ENCODE measurements at regions not wholly inside any gene's neighbourhood (a gene's known extent, or its start where the extent isn't known, plus 50 kb on each side); places are given as distances from the start of the nearest gene placed in this dataset.
"Not testable (repeated sequence)": the region's sequence is repeated elsewhere in the genome, so short reads cannot be mapped to it uniquely, and the experiment has no call there.

DNA sequence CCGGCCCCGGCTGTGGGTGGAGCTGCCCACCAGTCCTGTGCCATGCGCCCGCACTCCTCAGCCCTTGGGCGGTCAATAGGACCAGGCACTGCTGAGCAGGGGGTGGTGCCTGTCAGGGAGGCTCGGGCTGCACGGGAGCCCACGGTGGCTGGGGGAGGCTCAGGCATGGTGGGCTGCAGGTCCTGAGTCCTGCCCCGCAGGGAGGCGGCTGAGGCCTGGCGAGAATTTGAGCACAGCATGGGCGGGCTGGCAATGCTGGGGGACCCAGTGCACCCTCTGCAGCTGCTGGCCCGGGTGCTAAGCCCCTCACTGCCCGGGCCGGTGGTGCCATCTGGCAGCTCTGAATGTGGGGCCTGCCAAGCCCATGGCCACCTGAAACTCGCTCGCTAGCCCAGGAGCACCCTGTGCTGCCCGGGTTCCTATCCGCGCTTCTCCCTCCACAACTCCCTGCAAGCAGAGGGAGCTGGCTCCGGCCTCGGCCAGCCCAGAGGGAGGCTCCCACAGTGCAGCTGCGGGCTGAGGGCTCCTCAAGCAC, 1371.1 kb downstream of the FSCB start:
- DNase-seq (peak in 1 of 5 donors; percentile 49), FAIRE-seq (no peak)
- no peaks in the 10 kb centered on the region for H3K9me3 ChIP-seq (ENCODE audit: control insufficient read depth in 2 of 3, insufficient read depth in 1 of 3, low read length in 3 of 3)
- no peaks in the 10 kb centered on the region for H3K36me3 ChIP-seq (ENCODE audit: control insufficient read depth in 2 of 3, insufficient read depth in 3 of 3, low read length in 3 of 3)
- no peaks in the 10 kb centered on the region for H3K4me1 ChIP-seq (ENCODE audit: control insufficient read depth in 2 of 3, insufficient read depth in 2 of 3, low read depth in 1 of 3, low read length in 3 of 3)
- H3K9ac ChIP-seq (ENCODE audit: low read length in 3 of 3): no peak overlapping the region
- no peaks in the 10 kb centered on the region for H3K27me3 ChIP-seq (ENCODE audit: control insufficient read depth, insufficient read depth, low read length)
- intact Hi-C loops (cut with DNase I): no loop called here
- H3K27ac ChIP-seq (ENCODE audit: low read depth in 2 of 2, low read length in 2 of 2): no peak overlapping the region
- no peak for TF ChIP-seq CTCF (IDR thresholded peaks at IDR 0.05; ENCODE audit: borderline replicate concordance, extremely low read depth, insufficient read depth)
- no peak overlapping the region for H3K4me3 ChIP-seq (ENCODE audit: low read length in 3 of 3)

DNA sequence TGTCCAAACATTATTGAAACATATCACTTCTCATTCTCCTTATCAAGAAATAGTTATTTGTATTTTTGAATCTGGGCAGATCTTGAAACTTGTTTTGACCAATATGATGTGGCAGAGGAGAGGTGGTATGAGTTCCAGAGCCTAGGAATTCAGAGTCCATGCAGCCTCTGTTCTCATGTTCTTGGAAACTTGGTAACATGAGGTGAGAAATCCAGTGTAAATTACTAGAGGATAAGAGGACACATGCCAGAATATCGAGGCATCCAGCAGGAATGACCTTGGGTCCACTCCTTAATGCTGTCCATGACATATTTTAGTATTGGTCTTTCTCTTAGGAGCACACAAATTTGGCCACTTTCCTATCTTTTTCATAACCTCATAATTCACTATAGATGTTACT, 1374.6 kb downstream of the FSCB start:
- FAIRE-seq: no peak
- no peak for TF ChIP-seq CTCF (IDR thresholded peaks at IDR 0.05; ENCODE audit: borderline replicate concordance, extremely low read depth, insufficient read depth)
- no peaks in the 10 kb centered on the region for H3K4me1 ChIP-seq (ENCODE audit: control insufficient read depth in 2 of 3, insufficient read depth in 2 of 3, low read depth in 1 of 3, low read length in 3 of 3)
- no peak overlapping the region for H3K9ac ChIP-seq (ENCODE audit: low read length in 3 of 3)
- no peaks in the 10 kb centered on the region for H3K36me3 ChIP-seq (ENCODE audit: control insufficient read depth in 2 of 3, insufficient read depth in 3 of 3, low read length in 3 of 3)
- no peak overlapping the region for H3K27ac ChIP-seq (ENCODE audit: low read depth in 2 of 2, low read length in 2 of 2)
- intact Hi-C loops (cut with DNase I): no loop called here
- H3K27me3 ChIP-seq (ENCODE audit: control insufficient read depth, insufficient read depth, low read length): no peaks in the 10 kb centered on the region
- no peak overlapping the region for H3K4me3 ChIP-seq (ENCODE audit: low read length in 3 of 3)
- peak in 1 of 5 donors; percentile 0 for DNase-seq
- H3K9me3 ChIP-seq (ENCODE audit: control insufficient read depth in 2 of 3, insufficient read depth in 1 of 3, low read length in 3 of 3): no peaks in the 10 kb centered on the region

GRCh38 chr14:43128429-43128828, 1378.7 kb downstream of the FSCB start:
- FAIRE-seq; H3K4me3 ChIP-seq (ENCODE audit: low read length in 3 of 3); intact Hi-C loops (cut with DNase I); H3K4me1 ChIP-seq (ENCODE audit: control insufficient read depth in 2 of 3, insufficient read depth in 2 of 3, low read depth in 1 of 3, low read length in 3 of 3); H3K9me3 ChIP-seq (ENCODE audit: control insufficient read depth in 2 of 3, insufficient read depth in 1 of 3, low read length in 3 of 3); H3K27ac ChIP-seq (ENCODE audit: low read depth in 2 of 2, low read length in 2 of 2); H3K9ac ChIP-seq (ENCODE audit: low read length in 3 of 3); H3K27me3 ChIP-seq (ENCODE audit: control insufficient read depth, insufficient read depth, low read length); H3K36me3 ChIP-seq (ENCODE audit: control insufficient read depth in 2 of 3, insufficient read depth in 3 of 3, low read length in 3 of 3); DNase-seq: not testable (repeated sequence)

GRCh38 chr14:43127874-43128273, 1379.2 kb downstream of the FSCB start:
- H3K27me3 ChIP-seq (ENCODE audit: control insufficient read depth, insufficient read depth, low read length); DNase-seq; H3K9me3 ChIP-seq (ENCODE audit: control insufficient read depth in 2 of 3, insufficient read depth in 1 of 3, low read length in 3 of 3); intact Hi-C loops (cut with DNase I); FAIRE-seq; H3K27ac ChIP-seq (ENCODE audit: low read depth in 2 of 2, low read length in 2 of 2); H3K9ac ChIP-seq (ENCODE audit: low read length in 3 of 3); H3K36me3 ChIP-seq (ENCODE audit: control insufficient read depth in 2 of 3, insufficient read depth in 3 of 3, low read length in 3 of 3); H3K4me3 ChIP-seq (ENCODE audit: low read length in 3 of 3); H3K4me1 ChIP-seq (ENCODE audit: control insufficient read depth in 2 of 3, insufficient read depth in 2 of 3, low read depth in 1 of 3, low read length in 3 of 3): not testable (repeated sequence)

Data from kidney (tissue), 13 donors.